ENCODE measurements at regions not wholly inside any gene's neighbourhood (a gene's known extent, or its start where the extent isn't known, plus 50 kb on each side); places are given as distances from the start of the nearest gene placed in this dataset.

GRCh38 chr6:167446971-167447370 is 122.1 kb downstream of the TTLL2 start:
- WGBS (ENCODE audit: insufficient coverage, low coverage, low lambda C conversion rate, missing lambda C conversion rate), result 89% methylated on average over 7 of the region's 9 CpGs

GRCh38 chr6:167448378-167448777 is 123.5 kb downstream of the TTLL2 start:
- Histone ChIP-seq H3K4me1 (no peaks in the 10 kb centered on the region), H3K9me3 (no peaks in the 10 kb centered on the region), H3K36me3 (no peaks in the 10 kb centered on the region), H3K4me3 (no peak overlapping the region), H3K27ac (no peak overlapping the region), H3K27me3 (no peaks in the 10 kb centered on the region)
- DNase-seq (no peak), ATAC-seq (no peak)
- intact Hi-C loops (cut with DNase I), result no loop called here
- no CpG with 5 or more reads among the region's 5 CpGs for WGBS (ENCODE audit: insufficient coverage, low coverage, low lambda C conversion rate, missing lambda C conversion rate)
- no peak for TF ChIP-seq POLR2A (IDR thresholded peaks at IDR 0.05)
- TF ChIP-seq CTCF (IDR thresholded peaks at IDR 0.05), result no peak

More at GRCh38 chr6:167446971-167447370, 122.1 kb downstream of the TTLL2 start:
- no peak for DNase-seq
- no peaks in the 10 kb centered on the region for H3K9me3 ChIP-seq
- H3K4me3 ChIP-seq, result no peak overlapping the region
- H3K27ac ChIP-seq, result no peak overlapping the region
- no peaks in the 10 kb centered on the region for H3K36me3 ChIP-seq
- no peak for TF ChIP-seq POLR2A (IDR thresholded peaks at IDR 0.05)
- TF ChIP-seq CTCF (IDR thresholded peaks at IDR 0.05), result no peak
- H3K27me3 ChIP-seq, result no peaks in the 10 kb centered on the region
- no peaks in the 10 kb centered on the region for H3K4me1 ChIP-seq
- intact Hi-C loops (cut with DNase I), result no loop called here
- ATAC-seq, result no peak

GRCh38 chr6:167449094-167449861 is 124.4 kb downstream of the TTLL2 start:
- 80% methylated on average over 7 of the region's 7 CpGs for WGBS (ENCODE audit: insufficient coverage, low coverage, low lambda C conversion rate, missing lambda C conversion rate)

GRCh38 chr6:167450626-167451025 is 125.7 kb downstream of the TTLL2 start:
- Histone ChIP-seq H3K36me3 (no peaks in the 10 kb centered on the region), H3K27ac (no peak overlapping the region), H3K9me3 (no peaks in the 10 kb centered on the region), H3K4me1 (no peaks in the 10 kb centered on the region), H3K27me3 (no peaks in the 10 kb centered on the region), H3K4me3 (no peak overlapping the region)
- WGBS (ENCODE audit: insufficient coverage, low coverage, low lambda C conversion rate, missing lambda C conversion rate), result 90% methylated on average over 3 of the region's 6 CpGs
- ATAC-seq (no peak), DNase-seq (no peak)
- intact Hi-C loops (cut with DNase I), result no loop called here
- TF ChIP-seq CTCF (IDR thresholded peaks at IDR 0.05) (no peak), POLR2A (IDR thresholded peaks at IDR 0.05) (no peak)

More at GRCh38 chr6:167449094-167449861, 124.4 kb downstream of the TTLL2 start:
- Histone ChIP-seq H3K36me3 (no peaks in the 10 kb centered on the region), H3K9me3 (no peaks in the 10 kb centered on the region), H3K4me1 (no peaks in the 10 kb centered on the region), H3K27ac (no peak overlapping the region), H3K27me3 (no peaks in the 10 kb centered on the region), H3K4me3 (no peak overlapping the region)
- no peak for ATAC-seq
- no peak for DNase-seq
- TF ChIP-seq CTCF (IDR thresholded peaks at IDR 0.05) (no peak), POLR2A (IDR thresholded peaks at IDR 0.05) (no peak)
- intact Hi-C loops (cut with DNase I), result no loop called here

Measured in right lobe of liver (tissue), 6 donors.